Fibroblast of gingiva (primary cell): ENCODE measurements at regions not wholly inside any gene's neighbourhood (a gene's known extent, or its start where the extent isn't known, plus 50 kb on each side); places are given as distances from the start of the nearest gene placed in this dataset.

Experiments used
- DNase-seq: peaks from one replicate; pipeline ENCODE4 v3.0.0-alpha.2; 2011; ENCODE audit warnings: low read depth

DNA sequence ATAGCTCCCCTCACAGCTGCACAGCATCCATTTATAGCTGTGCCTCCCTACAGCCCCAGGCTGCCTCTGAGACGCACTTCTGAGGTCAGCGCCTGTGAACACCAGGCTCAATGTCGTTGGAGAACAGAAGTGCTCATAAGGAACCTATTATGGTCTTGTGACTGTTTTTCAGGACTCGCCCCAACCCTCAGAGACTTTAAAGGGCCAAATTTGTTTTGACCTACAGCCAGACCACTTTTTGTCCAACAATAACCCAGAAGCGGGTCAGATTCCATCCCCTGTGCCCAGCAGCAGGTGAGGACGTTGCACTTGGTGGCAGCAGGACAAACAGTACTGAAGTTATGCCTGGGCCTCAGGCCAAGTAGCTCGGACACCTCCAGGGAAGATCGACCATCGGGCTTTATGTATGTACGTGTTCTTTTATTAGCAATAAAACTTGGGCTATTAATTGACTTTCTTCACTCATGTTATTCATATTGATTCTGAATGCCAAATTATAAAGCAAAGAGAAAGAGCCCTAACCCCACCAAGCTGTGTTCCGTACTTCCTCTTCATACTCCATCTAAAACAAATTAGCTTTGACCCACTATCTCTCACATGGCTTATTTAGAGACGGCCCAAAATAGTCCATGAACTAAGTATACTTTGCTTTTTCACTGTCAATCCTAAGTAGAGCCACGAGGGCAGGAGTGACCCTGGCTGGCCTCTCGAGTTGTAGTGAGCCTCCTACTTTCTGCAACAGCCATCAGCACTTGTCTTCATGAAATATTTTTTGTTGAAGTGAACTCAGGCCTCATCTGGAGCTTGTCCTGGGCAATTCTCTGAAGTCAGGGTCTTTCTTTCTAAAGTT, 92.3 kb upstream of the PAX6 start:
- no peak for DNase-seq

DNA sequence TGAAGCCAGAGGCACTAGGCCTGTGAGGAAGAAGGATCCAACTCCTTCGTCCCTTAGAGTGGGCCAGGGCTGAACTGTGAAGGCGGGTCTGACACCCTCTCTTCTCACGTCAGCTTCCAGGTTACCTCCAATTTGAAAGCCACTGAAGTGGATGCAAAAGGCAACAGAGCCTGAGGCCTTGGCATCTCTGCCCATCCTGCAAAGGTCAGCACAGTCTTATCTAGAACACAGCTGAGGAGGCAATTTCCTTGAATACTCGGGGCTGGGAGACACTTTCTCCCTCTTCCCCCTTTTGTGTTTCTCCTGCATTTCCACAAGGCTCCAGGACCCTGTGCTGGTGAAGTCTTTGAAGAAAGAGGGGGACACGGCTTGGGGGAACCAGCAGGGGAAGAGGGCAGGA, 91.6 kb upstream of the PAX6 start:
- DNase-seq = no peak

DNA sequence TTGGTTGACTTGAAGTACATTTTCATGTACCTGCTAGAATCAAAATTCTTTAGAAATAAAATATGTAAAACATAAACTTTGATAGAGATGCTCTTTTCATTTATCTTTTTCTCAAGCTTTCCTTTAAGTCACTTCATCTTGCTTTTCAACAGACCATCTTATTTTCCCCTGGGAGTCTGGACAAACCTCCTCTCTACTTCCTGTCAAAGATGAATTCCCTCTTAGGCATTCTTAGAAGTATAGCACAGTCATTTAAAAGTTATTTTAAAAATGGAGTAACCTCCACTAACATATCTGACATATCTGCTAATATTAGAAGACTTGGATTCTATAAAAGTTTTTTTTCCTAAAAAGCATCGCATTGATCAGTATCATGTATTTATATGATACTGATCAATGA, 84.8 kb upstream of the PAX6 start:
- DNase-seq = no peak

DNA sequence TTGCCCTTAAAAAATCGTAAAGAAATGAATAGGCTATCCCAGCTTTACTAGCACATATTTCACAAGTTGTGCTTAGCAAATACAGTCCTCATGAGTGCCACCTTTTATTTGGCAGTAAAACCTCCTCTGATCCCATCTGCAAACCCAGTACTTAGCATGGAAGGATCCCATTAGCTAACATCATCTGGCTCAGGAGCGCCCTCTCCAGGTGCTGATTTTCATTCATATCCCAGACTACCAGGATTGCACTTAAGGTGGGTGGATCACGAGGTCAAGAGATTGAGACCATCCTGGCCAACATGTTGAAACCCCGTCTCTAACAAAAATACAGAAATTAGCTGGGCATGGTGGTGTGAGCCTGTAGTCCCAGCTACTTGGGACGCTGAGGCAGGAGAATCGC, 76.1 kb upstream of the PAX6 start:
- no peak for DNase-seq

DNA sequence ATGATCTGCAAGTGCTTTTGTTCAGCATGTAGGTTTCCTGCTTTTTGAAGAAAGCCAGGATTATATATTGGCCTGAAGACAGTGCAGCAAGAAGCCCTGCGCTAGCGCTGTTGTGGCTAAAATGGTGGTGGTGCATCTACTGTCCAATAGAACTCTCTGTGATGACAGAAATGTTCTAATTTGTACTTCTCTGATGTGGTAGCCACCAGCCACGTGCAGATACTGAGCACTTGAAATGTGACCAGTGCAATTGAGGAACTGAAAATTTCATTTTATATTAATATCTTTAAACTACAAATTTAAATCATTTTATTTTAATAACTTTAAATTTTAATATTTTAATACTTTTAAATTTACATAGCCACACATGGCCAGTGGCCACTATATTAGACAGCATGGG, 73.0 kb upstream of the PAX6 start:
- no peak for DNase-seq

DNA sequence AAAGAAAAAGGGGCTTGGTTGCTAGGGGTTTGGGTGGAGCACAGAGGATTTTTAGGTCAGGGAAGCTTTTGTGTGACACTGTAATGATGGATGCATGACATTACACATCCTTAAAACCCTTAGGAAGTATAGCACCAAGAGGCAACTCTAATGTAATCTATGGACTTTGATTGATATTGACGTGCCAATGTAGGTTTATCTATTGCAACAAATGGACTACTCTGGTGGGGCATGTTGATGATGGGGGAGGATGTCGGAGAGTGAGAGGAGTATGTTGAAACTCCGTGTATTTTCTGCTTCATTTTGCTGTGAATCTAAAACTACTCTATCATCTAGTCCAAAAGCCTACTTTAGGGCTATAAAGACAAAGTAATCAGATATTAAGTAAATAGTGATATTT, 72.3 kb upstream of the PAX6 start:
- DNase-seq = no peak

DNA sequence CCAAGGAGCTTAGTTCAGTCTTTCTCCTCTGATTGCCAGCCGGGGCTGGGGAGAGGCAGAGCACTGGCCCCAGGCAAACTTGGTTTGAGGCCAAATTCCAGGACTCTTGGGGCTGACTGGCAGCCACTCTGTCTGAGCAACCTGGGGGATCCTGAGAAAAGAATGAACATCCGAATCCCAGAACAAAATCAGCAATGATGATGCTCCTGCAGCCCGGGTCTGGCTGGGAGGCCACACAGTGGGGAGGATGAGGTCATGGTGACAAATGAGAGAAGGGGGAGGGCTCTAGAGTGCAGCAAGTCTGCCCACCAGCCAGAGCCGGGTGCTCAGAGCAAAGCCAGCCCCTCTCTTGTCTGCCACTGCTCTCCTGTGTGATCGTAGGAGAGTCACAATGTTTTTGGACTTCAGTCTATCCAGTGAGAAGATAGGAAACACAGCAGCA, 71.8 kb upstream of the PAX6 start:
- DNase-seq = no peak

DNA sequence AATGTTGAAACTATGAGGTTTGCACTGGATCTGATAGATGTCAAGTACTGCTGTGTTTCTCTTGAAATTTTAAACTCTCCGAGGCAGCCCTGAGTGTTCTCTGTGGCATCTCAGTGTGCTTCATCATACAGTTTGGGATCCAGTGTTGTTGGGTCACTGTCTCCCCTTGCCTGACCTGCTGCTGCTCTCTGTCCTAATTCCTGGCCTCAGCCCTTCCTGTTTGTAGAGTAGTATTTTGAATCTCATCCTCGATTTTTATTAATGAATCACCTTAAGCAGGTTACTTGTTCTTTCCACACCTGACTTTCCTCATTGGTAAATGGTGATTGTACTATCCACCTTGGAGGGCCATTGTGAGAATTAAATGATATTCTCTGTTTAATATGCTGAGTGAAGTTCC, 70.7 kb upstream of the PAX6 start:
- DNase-seq = no peak

DNA sequence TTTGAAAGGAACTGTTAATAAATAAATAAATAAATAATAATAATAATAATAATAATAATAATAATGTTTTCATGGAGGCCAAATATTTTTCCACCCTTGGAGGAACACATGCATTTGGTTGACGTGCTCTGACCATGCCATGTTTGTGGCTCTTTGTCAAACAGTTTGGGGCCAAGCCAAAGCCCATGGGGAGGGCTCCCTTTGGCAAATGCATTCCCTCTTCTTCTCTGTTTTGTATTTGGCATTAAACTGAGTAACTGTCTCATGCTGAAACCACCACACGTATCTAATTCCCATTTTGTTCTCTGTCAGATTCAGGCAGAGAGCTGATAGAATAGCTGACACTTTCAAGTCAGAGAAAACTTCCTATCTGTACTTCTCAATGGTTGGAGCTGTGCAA, 68.6 kb upstream of the PAX6 start:
- no peak for DNase-seq

DNA sequence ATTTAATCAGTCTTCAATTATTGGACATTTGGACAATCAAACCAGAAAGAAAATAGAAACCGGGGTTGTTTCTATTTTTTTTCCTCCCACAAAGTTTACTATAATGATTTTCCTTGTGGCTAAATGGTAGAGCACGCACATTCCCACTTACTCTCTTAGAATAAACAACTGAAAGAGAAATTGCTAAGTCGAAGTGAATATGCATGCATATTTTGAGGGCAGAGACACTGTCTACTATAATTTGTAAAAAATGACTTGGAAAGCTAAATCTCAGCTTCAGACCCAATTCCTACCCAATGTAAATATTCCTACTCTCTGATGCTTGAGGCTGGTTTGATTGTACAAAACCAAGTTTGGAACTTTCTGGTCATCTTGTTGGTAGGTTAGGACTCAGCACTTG, 66.7 kb upstream of the PAX6 start:
- DNase-seq = no peak

DNA sequence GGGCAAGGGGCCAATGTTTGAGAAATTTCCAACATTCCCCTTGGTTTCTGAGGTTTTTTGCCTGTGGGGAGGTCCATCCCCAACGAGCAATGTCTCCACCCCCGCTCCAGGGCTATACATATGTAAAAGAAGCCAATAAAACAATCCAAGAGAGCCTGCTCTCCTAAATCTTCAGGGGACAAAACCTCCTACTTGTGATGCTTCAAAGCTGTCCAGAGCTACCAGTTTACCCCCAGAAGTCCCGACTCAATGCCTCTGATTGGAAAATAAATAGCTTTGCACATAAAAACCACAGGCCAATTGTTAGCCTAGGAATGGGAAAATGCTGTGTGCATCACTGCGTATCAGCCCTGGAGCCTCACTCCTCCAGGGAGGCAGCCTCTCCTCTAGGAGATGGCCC, 66.0 kb upstream of the PAX6 start:
- DNase-seq = no peak

DNA sequence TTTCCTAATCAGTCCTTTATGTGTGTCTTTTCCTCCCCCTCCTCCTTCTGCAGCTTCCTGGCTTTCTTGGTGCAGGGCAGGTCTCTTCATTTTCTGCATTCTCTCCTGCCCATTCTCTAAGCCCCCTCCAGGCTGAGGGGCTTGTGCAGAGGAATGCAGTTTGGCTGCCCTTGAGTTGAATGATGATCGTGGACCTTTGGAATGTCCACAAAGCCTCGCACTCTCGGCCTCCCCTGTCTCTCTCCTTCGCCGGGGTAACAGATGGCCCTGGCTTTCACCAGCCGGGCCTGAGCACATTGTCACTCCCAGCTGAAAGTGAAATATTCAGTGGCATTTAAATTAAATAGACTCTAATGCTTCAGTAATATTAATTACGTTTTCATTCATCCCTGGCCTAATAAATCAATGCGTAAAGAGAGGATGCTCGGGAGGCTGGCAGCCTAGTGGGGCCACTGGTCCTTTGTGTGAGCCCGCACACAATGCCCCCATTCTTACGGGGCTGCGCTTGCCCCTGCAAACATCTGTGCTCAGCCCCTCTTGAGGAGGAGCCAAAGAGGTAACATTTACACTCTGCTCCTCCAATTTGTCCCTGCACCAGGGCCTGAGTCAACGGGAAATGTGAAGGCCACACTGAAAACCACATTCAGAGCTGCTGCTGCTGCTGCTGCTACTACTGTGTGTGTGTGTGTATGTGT, 64.9 kb upstream of the PAX6 start:
- DNase-seq = no peak

DNA sequence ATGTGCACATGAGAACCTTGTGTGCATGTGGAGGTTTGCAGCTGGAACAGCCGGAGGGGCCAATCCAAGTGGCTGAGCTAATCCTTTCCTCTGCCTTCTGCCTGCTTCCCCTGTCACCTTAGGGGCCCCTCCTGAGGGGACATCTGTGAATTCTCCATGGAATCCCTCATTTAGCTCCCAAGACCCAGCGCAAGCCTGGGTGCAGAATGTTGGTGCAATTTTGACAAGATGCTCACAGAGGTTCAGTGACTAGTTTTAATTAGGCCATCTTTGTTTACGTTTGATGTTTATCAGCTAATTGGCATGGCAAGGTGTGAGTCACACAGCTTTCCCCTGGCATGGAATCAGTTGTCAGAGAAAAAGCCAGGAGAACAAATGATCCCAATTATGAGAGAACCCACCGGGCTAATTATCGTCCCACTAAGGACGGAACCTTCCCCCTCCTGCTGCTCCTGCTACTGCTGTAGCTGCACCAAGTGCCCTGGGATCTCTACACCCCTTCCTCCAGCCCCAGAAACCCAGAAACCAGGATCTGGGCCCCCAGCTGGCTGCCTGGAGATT, 63.6 kb upstream of the PAX6 start:
- DNase-seq = no peak

DNA sequence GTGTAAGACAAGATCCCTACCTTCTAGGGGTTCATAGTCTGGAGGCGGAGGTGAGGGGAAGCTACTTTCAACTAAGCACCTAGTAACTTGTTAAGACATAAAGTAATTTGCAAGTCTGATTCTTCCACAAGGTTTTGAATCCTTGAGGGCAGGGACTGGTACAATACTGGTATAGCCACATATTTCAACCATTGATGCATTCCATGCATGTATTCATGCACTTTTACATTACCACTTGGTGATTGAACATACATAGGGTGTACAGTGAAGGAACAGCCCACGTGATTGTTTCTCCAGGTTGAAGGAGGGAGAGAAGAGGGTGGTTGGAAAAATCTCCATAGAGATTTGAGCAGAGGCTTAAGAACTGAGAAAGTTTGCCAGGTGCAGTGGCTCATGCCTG, 62.0 kb upstream of the PAX6 start:
- no peak for DNase-seq

DNA sequence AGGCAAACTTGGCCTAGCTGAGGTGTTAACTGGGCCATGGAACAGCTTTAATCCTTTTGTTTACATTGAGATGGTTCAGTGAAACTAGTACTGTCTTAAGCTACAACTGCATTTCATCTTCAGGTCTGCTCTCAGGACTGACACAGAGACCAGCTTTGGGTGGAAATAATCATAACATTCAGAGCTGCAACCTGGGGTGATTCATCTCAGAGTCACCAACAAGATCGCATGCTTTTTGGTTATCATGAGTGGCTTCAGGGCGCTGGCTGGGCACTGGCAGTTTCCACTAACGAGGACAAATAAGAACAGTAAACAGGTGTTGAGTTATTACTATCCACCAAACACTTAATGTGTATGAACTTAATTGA, 60.9 kb upstream of the PAX6 start:
- DNase-seq = no peak

DNA sequence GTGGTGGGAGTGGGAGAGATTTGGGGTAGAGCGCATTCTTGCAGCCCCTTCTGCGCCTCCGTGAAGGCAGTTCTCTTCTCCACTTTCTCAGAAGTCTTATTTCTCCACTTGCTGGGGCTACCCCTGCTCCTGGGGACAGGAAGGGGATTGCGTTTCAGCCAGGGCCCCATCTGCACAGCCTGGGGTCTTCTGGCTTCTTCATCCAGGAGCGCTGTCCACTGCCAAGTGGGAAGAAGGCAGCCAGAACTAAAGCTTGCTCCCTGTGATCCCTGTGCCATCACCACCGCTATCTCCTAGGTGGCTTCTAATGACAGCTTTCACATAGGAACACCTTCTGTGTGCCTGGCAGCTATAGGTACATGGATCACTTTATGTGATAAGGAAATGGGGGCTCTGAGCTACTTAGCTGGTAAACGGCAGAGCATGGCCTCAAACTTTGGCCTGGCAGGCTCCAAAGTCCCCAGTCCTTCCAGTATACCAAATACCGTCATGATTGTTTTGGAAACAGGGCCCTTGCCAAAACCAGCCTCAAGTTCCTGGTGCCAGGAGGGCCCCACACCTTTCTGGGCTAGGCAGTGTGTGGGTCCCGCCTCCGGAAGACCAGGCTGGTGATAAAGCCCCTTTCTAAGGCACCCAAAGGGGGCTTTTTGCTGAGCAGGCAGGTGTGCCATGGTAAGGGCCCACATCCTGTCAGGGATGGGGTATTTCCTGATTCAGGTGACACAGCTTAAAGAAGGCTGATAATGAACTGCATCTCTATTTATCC, 60.4 kb upstream of the PAX6 start:
- DNase-seq = no peak

DNA sequence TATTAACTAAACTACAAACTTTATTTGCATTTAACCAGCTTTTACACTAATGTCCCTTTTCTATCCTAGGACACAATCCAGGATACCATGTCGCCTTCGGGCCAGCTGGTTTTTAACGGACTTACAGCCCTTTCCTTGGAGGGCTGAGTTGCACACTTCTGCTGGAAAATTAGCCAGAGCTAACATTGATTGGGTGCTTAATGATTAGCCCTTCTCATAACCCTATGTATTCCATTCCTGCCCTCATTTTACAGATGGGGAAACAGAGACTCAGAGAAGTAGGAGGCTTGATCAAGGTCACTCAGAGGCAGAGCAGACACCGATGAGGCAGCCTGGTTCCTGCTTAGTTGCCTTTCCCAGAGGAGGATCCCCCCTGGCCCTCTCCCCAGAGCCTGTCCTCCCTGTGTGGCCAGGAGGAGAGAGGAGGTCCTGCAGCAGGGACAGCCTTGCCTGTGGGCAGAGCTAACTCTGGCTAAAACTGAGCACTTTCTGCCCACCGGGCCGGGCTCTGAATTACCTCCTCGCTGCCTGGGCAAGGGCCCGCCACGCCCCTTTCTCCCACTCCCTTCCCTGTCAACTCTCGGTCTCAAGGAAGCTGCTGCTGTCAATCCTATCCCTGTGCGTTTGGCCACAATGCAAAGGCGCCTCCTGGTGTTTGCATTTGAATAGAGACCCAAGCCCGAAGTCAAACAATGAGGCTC, 59.6 kb upstream of the PAX6 start:
- peak; percentile 27 for DNase-seq

DNA sequence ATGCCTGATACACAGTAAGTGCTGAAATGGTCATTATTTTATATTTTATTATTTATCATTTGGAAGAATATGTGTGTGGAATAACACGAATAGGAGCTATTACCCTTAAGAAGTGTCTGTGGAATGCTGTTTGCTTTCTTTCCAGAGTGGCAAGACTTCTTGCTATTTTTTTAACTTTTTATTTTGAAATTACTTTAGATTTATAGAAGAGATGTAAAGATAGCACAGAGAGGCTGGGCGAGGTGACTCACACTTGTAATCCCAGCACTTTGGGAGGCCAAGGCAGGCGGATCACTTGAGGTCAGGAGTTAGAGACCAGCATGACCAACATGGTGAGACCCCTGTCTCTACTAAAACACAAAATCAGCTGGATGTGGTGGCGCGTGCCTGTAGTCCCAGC, 58.9 kb upstream of the PAX6 start:
- DNase-seq = no peak

DNA sequence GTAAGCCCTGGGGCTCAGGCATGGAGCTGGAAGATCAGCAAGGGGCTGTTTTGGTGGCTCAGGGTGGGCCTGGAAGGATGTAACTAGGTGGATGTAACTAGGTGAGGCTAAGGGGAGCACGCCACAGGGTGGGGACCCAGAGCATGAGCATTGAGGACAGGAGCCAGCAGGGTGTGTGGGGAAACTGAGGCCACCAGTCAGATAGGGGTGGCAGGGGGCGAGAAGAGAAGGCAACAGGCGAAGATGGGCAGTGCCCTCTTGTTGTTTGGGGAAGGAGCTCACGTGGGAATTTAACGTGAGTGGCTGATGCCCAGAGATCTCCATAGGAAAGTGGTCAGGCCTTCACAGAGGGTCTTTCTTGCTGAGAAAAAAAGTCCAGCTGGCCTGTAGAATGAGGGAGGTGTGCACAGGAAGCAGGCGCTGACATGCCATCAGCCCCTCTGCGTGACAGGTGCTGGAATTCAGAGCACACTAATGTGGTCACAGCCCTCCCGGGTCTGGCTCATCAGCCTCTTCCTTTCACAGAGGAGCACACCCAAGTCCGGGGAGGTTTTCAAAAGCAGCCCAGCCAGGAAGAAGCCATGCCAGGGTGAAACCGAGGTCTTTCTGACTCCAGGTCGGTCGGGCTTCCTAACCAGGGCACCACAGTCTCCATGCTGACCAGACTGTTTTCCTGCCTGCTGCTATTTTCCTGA, 54.6 kb upstream of the PAX6 start:
- no peak for DNase-seq

DNA sequence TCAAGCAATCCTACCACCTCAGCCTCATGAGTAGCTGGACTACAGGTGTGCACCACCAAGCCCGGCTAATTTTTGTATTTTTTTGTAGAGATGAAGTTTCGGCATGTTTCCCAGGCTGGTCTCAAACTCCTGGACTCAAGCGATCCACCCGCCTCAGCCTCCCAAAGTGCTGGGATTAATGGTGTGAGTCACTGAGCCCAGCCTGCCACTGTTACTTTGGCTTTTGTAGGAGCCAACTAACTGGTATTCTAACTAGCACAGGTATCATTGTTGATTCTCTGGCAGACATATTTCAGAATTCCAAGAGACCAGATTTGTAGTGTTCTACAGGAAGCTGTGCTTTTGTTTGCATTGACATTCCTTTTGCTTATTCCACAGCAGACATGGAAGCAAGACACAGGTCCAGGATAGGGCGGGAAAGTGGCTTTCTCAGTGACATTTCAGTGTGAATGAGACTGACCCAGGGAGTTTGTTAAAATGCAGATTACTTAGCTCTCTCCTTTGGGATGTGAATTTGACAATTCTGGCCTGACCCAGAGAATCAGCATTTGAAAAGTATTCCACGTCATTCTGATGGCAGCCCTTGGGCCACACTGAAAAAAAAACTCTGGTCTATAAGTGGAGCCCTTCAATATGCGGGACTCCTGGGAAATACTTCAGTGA, 52.2 kb upstream of the PAX6 start:
- no peak for DNase-seq

DNA sequence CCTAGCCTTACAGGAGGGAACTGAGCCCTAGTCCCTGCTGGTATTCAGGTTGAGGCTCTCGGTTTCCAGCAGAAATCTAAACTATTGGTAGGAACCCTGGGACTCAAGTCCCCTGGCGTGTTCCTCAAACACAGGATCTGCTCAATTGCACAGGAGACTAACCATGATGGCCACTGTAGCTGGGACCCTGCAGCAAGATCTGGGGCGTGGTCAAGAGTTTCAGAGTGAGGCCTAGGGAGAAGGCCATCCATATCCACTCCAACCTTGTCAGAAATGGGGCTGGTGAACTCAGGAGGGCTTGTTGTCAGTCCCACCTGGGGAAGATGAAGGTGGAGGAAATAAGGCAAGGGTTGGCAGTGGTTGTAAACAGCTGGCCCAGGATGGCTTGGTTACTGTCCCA, 49.9 kb upstream of the PAX6 start:
- no peak for DNase-seq
